Fibroblast of lung (primary cell): ENCODE measurements at regions not wholly inside any gene's neighbourhood (a gene's known extent, or its start where the extent isn't known, plus 50 kb on each side); places are given as distances from the start of the nearest gene placed in this dataset.

ENCODE experiments used
- DNase-seq, 2 donors: peaks; one replicate each; pipeline versions ENCODE4 v3.0.0 to v3.0.0-alpha.2; 2010; ENCODE audit warnings: low read depth in 2 of 2
- H2AFZ ChIP-seq: 2 replicates; pipeline ENCODE4 v1.5.1; 2012; ENCODE audit warnings: low read length, control low read depth, inconsistent platforms
- H3K27ac ChIP-seq: 2 replicates; pipeline ENCODE4 v1.5.1; 2011; ENCODE audit warnings: low read length, control low read depth; ENCODE audit not compliant: insufficient read depth
- H3K27me3 ChIP-seq: 2 replicates; pipeline ENCODE4 v1.5.1; 2011; ENCODE audit warnings: mild to moderate bottlenecking, low read length; ENCODE audit not compliant: control insufficient read depth, insufficient read depth
- H3K36me3 ChIP-seq: 2 replicates; pipeline ENCODE4 v1.5.1; 2011; ENCODE audit warnings: low read length; ENCODE audit not compliant: control insufficient read depth, insufficient read depth
- H3K4me1 ChIP-seq: 2 replicates; pipeline ENCODE4 v1.5.1; 2011; ENCODE audit warnings: low read length; ENCODE audit not compliant: control insufficient read depth, insufficient read depth; ENCODE audit errors: extremely low read depth
- H3K4me2 ChIP-seq: 2 replicates; pipeline ENCODE4 v1.5.1; 2011; ENCODE audit warnings: low read length, control low read depth; ENCODE audit not compliant: insufficient read depth; ENCODE audit errors: extremely low read depth
- H3K4me3 ChIP-seq, 4 experiments: fragments of 200-600 bp in 1 of 4; sonication (generic) in 1 of 4; replicated peaks in 1 of 4; 2 replicates each; pipeline ENCODE4 v1.5.1; 2011 to 2016; ENCODE audit warnings: low read length in 4 of 4, low read depth in 3 of 4, mild to moderate bottlenecking in 3 of 4, control low read depth in 2 of 4, inconsistent platforms in 1 of 4, mixed read lengths in 1 of 4; ENCODE audit not compliant: insufficient read depth in 1 of 4; ENCODE audit errors: control extremely low read depth in 1 of 4
- H3K79me2 ChIP-seq: 2 replicates; pipeline ENCODE4 v1.5.1; 2012; ENCODE audit warnings: mild to moderate bottlenecking, low read length, inconsistent platforms; ENCODE audit not compliant: control insufficient read depth, insufficient read depth
- H3K9ac ChIP-seq: 2 replicates; pipeline ENCODE4 v1.5.1; 2011; ENCODE audit warnings: mild to moderate bottlenecking, low read length, control low read depth; ENCODE audit not compliant: insufficient read depth
- H3K9me3 ChIP-seq: 2 replicates; pipeline ENCODE4 v1.5.1; 2012; ENCODE audit warnings: low read depth, low read length; ENCODE audit not compliant: control insufficient read depth, insufficient read depth
- H4K20me1 ChIP-seq: 2 replicates; pipeline ENCODE4 v1.5.1; 2011; ENCODE audit warnings: low read length; ENCODE audit not compliant: control insufficient read depth, insufficient read depth; ENCODE audit errors: extremely low read depth
- CTCF ChIP-seq, 2 donors: IDR thresholded peaks in 1 of 2; conservative IDR thresholded peaks in 1 of 2; 1 replicate in 1 of 2; 2 replicates in 1 of 2; pipeline ENCODE4 v1.5.1; 2011 to 2012; ENCODE audit warnings: low read length in 2 of 2, control low read depth in 1 of 2, inconsistent platforms in 1 of 2, low read depth in 1 of 2, mild to moderate bottlenecking in 1 of 2
- EZH2 ChIP-seq: IDR thresholded peaks from 2 replicates; pipeline ENCODE4 v1.5.1; 2012; ENCODE audit warnings: low read length, control low read depth, mild to moderate bottlenecking; ENCODE audit errors: missing control alignments

DNA sequence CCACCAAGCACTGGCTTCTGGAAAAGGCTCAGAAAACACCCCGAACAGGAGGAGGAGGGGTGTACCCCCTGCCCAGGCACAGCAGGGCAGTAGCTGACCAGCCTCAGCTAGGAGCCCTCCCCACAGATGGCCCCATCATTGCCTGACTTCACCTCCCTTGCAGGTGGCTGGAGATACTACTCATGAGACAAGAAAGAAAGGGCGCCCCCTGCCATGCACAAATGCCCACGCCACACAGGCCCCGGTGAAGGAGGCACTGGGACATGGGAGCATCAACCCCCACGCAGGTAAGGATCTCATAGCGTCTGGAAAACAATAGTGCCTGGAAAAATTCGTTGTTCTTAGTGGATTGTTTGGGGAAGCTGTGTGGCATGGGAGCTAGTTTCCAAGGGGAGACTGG, 240.6 kb downstream of the TFCP2L1 start:
- no peaks in the 10 kb centered on the region for H3K36me3 ChIP-seq
- DNase-seq: no peak
- H3K4me2 ChIP-seq: no peak overlapping the region
- H3K79me2 ChIP-seq: no peaks in the 10 kb centered on the region
- TF ChIP-seq CTCF (conservative IDR thresholded peaks at IDR 0.05 in 1 of 2, IDR thresholded peaks at IDR 0.05 in 1 of 2; ENCODE audit: low read depth in 1 of 2, low read length in 2 of 2) (peak in 1 of 2 donors; percentile 18), EZH2 (no peak)
- no peak overlapping the region for H2AFZ ChIP-seq
- H4K20me1 ChIP-seq: no peaks in the 10 kb centered on the region
- no peaks in the 10 kb centered on the region for H3K9me3 ChIP-seq
- no peak overlapping the region for H3K27ac ChIP-seq
- H3K4me1 ChIP-seq: no peaks in the 10 kb centered on the region
- H3K9ac ChIP-seq: no peak overlapping the region
- H3K27me3 ChIP-seq: peaks cover 10% of the 10 kb centered on the region
- no peak overlapping the region for H3K4me3 ChIP-seq

DNA sequence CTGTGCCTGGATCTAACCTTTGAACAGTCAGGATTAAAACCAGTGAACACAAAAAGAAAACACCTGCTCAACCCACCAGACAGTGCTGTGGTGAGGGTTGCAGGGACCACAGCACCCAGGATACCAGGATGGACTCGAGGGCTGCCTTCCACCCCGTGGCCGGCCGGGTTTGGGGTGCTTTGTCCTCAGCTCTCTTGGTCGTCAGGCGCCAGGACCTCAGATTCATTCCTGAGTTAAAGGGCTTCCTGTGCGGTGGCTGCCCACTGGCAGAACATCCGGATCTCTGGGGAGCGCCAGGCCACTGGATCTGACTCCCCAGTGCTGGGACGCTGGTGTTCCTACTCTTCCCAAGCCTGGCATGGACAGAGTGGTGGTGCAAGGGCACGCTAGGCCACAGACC, 239.8 kb downstream of the TFCP2L1 start:
- H3K27ac ChIP-seq: no peak overlapping the region

DNA sequence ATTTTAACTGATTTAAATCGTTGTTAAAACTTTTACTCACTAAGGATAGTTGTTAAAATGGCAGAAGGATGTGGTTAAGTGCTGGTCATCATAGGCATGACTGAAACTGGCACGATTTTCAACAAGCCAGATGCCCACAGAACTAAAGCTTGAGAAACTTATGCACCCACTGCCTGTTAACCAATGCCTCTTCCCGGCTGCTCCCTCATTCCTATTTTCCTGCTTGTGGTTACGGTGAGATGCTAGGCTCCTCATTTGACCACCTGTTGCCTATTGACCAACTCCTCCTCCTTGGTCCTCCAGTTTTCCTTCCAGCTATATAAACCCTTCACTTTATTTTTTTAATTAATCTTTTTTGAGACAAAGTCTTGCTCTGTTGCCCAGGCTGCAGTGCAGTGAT, 238.7 kb downstream of the TFCP2L1 start:
- Histone ChIP-seq H3K4me1 (no peaks in the 10 kb centered on the region), H3K27me3 (peaks cover 14% of the 10 kb centered on the region), H3K9ac (no peak overlapping the region), H3K36me3 (no peaks in the 10 kb centered on the region), H3K9me3 (no peaks in the 10 kb centered on the region), H3K4me2 (no peak overlapping the region), H3K4me3 (no peak overlapping the region), H4K20me1 (no peaks in the 10 kb centered on the region), H2AFZ (no peak overlapping the region), H3K27ac (no peak overlapping the region), H3K79me2 (no peaks in the 10 kb centered on the region)
- TF ChIP-seq EZH2 (no peak), CTCF (conservative IDR thresholded peaks at IDR 0.05 in 1 of 2, IDR thresholded peaks at IDR 0.05 in 1 of 2; ENCODE audit: low read depth in 1 of 2, low read length in 2 of 2) (no peak)
- no peak for DNase-seq

More for the DNA sequence above, 239.8 kb downstream of the TFCP2L1 start:
- Histone ChIP-seq H3K36me3 (no peaks in the 10 kb centered on the region), H3K79me2 (no peaks in the 10 kb centered on the region), H3K9me3 (no peaks in the 10 kb centered on the region), H3K4me3 (no peak overlapping the region), H3K27me3 (peaks cover 10% of the 10 kb centered on the region), H2AFZ (no peak overlapping the region), H3K4me1 (no peaks in the 10 kb centered on the region), H3K4me2 (no peak overlapping the region), H3K9ac (no peak overlapping the region), H4K20me1 (no peaks in the 10 kb centered on the region)
- no peak for TF ChIP-seq EZH2
- TF ChIP-seq CTCF (conservative IDR thresholded peaks at IDR 0.05 in 1 of 2, IDR thresholded peaks at IDR 0.05 in 1 of 2; ENCODE audit: low read depth in 1 of 2, low read length in 2 of 2): no peak
- DNase-seq: no peak
